IMR-90 (cell line): ENCODE measurements at regions not wholly inside any gene's neighbourhood (a gene's known extent, or its start where the extent isn't known, plus 50 kb on each side); places are given as distances from the start of the nearest gene placed in this dataset.

Experiments used
- ATAC-seq: fragments of 200-7000 bp; cut with Tn5 transposase; 2 replicates; pipeline ENCODE4 v1.9.1; 2020; ENCODE audit warnings: low read depth, mild to moderate bottlenecking, moderate library complexity
- BruUV-seq: library from RNA; stranded (reverse); fragments of 400-500 nt; replicated peaks from 2 replicates; lab custom pipeline; 2021; lab: Mats Ljungman, UMichigan
- CTCF ChIA-PET: fragments of 300-600 bp; formaldehyde crosslinking; extraction: SDS; loops from one replicate; lab custom pipeline; 2021; ENCODE audit warnings: antibody characterized with exemption; lab: Yijun Ruan, JAX
- POLR2A ChIA-PET: fragments of 300-600 bp; sonication (Branson Sonifier 250); formaldehyde crosslinking; loops from one replicate; lab custom pipeline; 2022; ENCODE audit warnings: antibody characterized with exemption; ENCODE audit not compliant: unreplicated experiment; lab: Charles Lee
- DNase-seq: peaks from one replicate; pipeline ENCODE4 v3.0.0; 2013
- H2AFZ ChIP-seq: replicated peaks from 2 replicates; pipeline ENCODE3; 2013; ENCODE audit warnings: low read length, mild to moderate bottlenecking; ENCODE audit not compliant: poor library complexity
- H2AK5ac ChIP-seq: 2 replicates; pipeline ENCODE4 v1.6.1; 2013; ENCODE audit warnings: low read depth, low read length, inconsistent platforms
- H2AK9ac ChIP-seq: replicated peaks from 2 replicates; pipeline ENCODE3; 2013; ENCODE audit warnings: mild to moderate bottlenecking, low read depth, low read length, moderate library complexity; ENCODE audit not compliant: poor library complexity
- H2BK120ac ChIP-seq: 2 replicates; pipeline ENCODE4 v1.6.1; 2013; ENCODE audit warnings: low read depth, low read length, inconsistent platforms
- H2BK15ac ChIP-seq: 3 replicates; pipeline ENCODE4 v1.6.1; 2013; ENCODE audit warnings: low read depth, low read length, inconsistent platforms
- H2BK20ac ChIP-seq: 2 replicates; pipeline ENCODE4 v1.6.1; 2013; ENCODE audit warnings: low read depth, mild to moderate bottlenecking, inconsistent platforms, low read length, moderate library complexity
- H2BK5ac ChIP-seq: 2 replicates; pipeline ENCODE4 v1.6.1; 2013; ENCODE audit warnings: mild to moderate bottlenecking, low read depth, low read length, inconsistent platforms; ENCODE audit not compliant: poor library complexity, severe bottlenecking
- H3K14ac ChIP-seq: replicated peaks from 2 replicates; pipeline ENCODE4 v1.6.1; 2013; ENCODE audit warnings: low read depth, low read length, inconsistent platforms
- H3K18ac ChIP-seq: 2 replicates; pipeline ENCODE4 v1.6.1; 2013; ENCODE audit warnings: low read depth, low read length, control low read depth
- H3K23ac ChIP-seq: 2 replicates; pipeline ENCODE4 v1.6.1; 2013; ENCODE audit warnings: low read depth, low read length, inconsistent platforms
- H3K27ac ChIP-seq: 2 replicates; pipeline ENCODE4 v1.5.1; 2013; ENCODE audit warnings: mild to moderate bottlenecking, control low read depth, low read length; ENCODE audit not compliant: insufficient read depth
- H3K27me3 ChIP-seq: 2 replicates; pipeline ENCODE4 v1.6.1; 2013; ENCODE audit warnings: low read length; ENCODE audit not compliant: control insufficient read depth, insufficient read depth
- H3K36me3 ChIP-seq: 2 replicates; pipeline ENCODE4 v1.6.1; 2013; ENCODE audit warnings: low read length, mixed read lengths; ENCODE audit not compliant: control insufficient read depth, insufficient read depth
- H3K4ac ChIP-seq: 2 replicates; pipeline ENCODE4 v1.6.1; 2013; ENCODE audit warnings: low read depth, low read length, inconsistent platforms
- H3K4me1 ChIP-seq: 2 replicates; pipeline ENCODE4 v1.6.1; 2013; ENCODE audit warnings: low read length, mixed read lengths; ENCODE audit not compliant: control insufficient read depth, insufficient read depth
- H3K4me2 ChIP-seq: 2 replicates; pipeline ENCODE4 v1.6.1; 2013; ENCODE audit warnings: low read depth, mild to moderate bottlenecking, control low read depth, low read length, moderate library complexity
- H3K4me3 ChIP-seq: 2 replicates; pipeline ENCODE4 v1.5.1; 2013; ENCODE audit warnings: low read depth, mild to moderate bottlenecking, control low read depth, low read length, moderate library complexity; ENCODE audit not compliant: insufficient read depth
- H3K56ac ChIP-seq: 2 replicates; pipeline ENCODE4 v1.6.1; 2013; ENCODE audit warnings: low read length, inconsistent platforms; ENCODE audit not compliant: insufficient read depth; ENCODE audit errors: extremely low read depth
- H3K79me1 ChIP-seq, 2 experiments: 2 replicates each; pipeline ENCODE4 v1.6.1; 2013; ENCODE audit warnings: low read length in 2 of 2, inconsistent platforms in 1 of 2, low read depth in 1 of 2
- H3K9ac ChIP-seq: 2 replicates; pipeline ENCODE4 v1.6.1; 2013; ENCODE audit warnings: low read depth, low read length, control low read depth
- H3K9me1 ChIP-seq: 2 replicates; pipeline ENCODE4 v1.6.1; 2013; ENCODE audit warnings: low read length, inconsistent platforms; ENCODE audit not compliant: insufficient read depth
- H3K9me3 ChIP-seq: 2 replicates; pipeline ENCODE4 v1.6.1; 2013; ENCODE audit warnings: low read length; ENCODE audit not compliant: control insufficient read depth, insufficient read depth
- H4K20me1 ChIP-seq: 2 replicates; pipeline ENCODE4 v1.6.1; 2013; ENCODE audit warnings: low read length, inconsistent platforms; ENCODE audit not compliant: insufficient read depth
- H4K5ac ChIP-seq: 2 replicates; pipeline ENCODE4 v1.6.1; 2013; ENCODE audit warnings: mild to moderate bottlenecking, low read depth, low read length, control low read depth
- H4K8ac ChIP-seq, 2 experiments: 2 replicates each; pipeline ENCODE4 v1.6.1; 2013; ENCODE audit warnings: low read depth in 2 of 2, low read length in 2 of 2, control low read depth in 1 of 2, inconsistent platforms in 1 of 2
- H4K91ac ChIP-seq: 2 replicates; pipeline ENCODE4 v1.6.1; 2013; ENCODE audit warnings: low read depth, low read length, inconsistent platforms; ENCODE audit not compliant: insufficient read depth
- BHLHE40 ChIP-seq: fragments of 150-350 bp; IDR thresholded peaks from 2 replicates; pipeline ENCODE4 v1.6.1; 2016; ENCODE audit warnings: mild to moderate bottlenecking, low read depth, low read length
- MAFK ChIP-seq: IDR thresholded peaks from 2 replicates; pipeline ENCODE4 v1.6.1; 2012; ENCODE audit warnings: low read depth, low read length, improper control_type of control experiment
- RCOR1 ChIP-seq: IDR thresholded peaks from 2 replicates; pipeline ENCODE4 v1.6.1; 2012; ENCODE audit warnings: mild to moderate bottlenecking, low read length, improper control_type of control experiment; ENCODE audit not compliant: insufficient replicate concordance
- WGBS, 2 experiments: methylation state at CpG; one replicate each; pipeline versions ENCODE4 v1.1.5 to v1.1.7; 2013; ENCODE audit warnings: missing lambda C conversion rate in 2 of 2; ENCODE audit not compliant: insufficient read length in 1 of 2; ENCODE audit errors: extremely low coverage in 2 of 2; 5-methylcytosine and 5-hydroxymethylcytosine counted together
- dilution Hi-C: fragments of 300-500 bp; cut with HindIII; formaldehyde crosslinking; loops from one replicate; pipeline ENCODE4 v1.14.3; 2018; ENCODE audit warnings: low sequenced_read_pairs; ENCODE audit not compliant: unreplicated experiment
- in situ Hi-C: fragments of 300-500 bp; cut with MboI; formaldehyde crosslinking; loops from 3 replicates; pipeline ENCODE4 v1.14.3; 2019; ENCODE audit warnings: low sequenced_read_pairs, inconsistent platforms, mixed read lengths
- intact Hi-C: fragments of 100-400 bp; cut with micrococcal nuclease; formaldehyde crosslinking; loops from 2 replicates; pipeline ENCODE4 v1.10.0; 2022

DNA sequence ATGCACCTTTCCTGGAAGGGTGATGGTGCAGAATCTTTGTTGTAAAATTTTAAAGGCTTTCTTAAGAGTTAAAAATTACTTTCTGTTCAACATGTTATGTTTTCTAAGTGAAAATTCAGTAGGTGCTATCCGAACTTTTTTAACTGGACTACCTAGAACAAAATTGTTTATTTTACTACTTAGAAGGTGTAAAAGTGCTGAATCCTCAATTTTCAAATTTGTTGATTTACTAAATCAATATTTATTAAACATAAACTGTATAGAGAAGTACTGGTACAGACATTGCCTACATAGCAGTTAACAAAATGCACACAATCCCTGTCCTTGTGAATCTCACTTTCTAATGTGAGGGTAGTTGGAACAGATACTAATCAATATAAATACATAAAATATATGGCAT lies 277.5 kb downstream of the CTH start:
- Histone ChIP-seq H4K20me1 (no peaks in the 10 kb centered on the region), H2AFZ (no peak overlapping the region), H3K4ac (no peak overlapping the region), H4K8ac (no peak overlapping the region), H3K18ac (no peak overlapping the region), H2BK5ac (no peak overlapping the region), H3K9me3 (no peaks in the 10 kb centered on the region), H3K4me3 (no peak overlapping the region), H3K4me1 (no peaks in the 10 kb centered on the region), H3K36me3 (no peaks in the 10 kb centered on the region), H3K9me1 (no peaks in the 10 kb centered on the region), H2BK15ac (no peak overlapping the region), H3K56ac (no peak overlapping the region), H3K14ac (no peak overlapping the region), H2BK120ac (no peak overlapping the region), H3K4me2 (no peak overlapping the region), H3K79me1 (no peaks in the 10 kb centered on the region), H4K5ac (no peak overlapping the region), H4K91ac (no peak overlapping the region), H3K23ac (no peak overlapping the region), H3K9ac (no peak overlapping the region), H3K27ac (no peak overlapping the region), H3K27me3 (no peaks in the 10 kb centered on the region), H2BK20ac (no peak overlapping the region), H2AK9ac (no peak overlapping the region), H2AK5ac (no peak overlapping the region)
- WGBS, 2 experiments: no CpG with 5 or more reads among the region's 1 CpG
- ChIA-PET CTCF (no interaction called here), POLR2A (no interaction called here)
- dilution Hi-C loops: no loop called here
- in situ Hi-C loops: loop anchor here (5.0 kb wide), 1 partner anchor 359 kb away; the partner anchor contains the start of gene PTGER3
- BruUV-seq: no TSS peak
- TF ChIP-seq MAFK: peak; percentile 59; the same call in 1 of the 2 replicates
- no peak for TF ChIP-seq BHLHE40
- TF ChIP-seq RCOR1: no peak
- DNase-seq (no peak), ATAC-seq (no peak)
- intact Hi-C loops: no loop called here
